HG03103 (cell line): ENCODE measurements at regions not wholly inside any gene's neighbourhood (a gene's known extent, or its start where the extent isn't known, plus 50 kb on each side); places are given as distances from the start of the nearest gene placed in this dataset.

ENCODE experiments used
- ATAC-seq: cut with Tn5 transposase; IDR thresholded peaks from one replicate; pipeline ENCODE4 v1.9.1; 2021; ENCODE audit warnings: low read depth; ENCODE audit not compliant: unreplicated experiment

DNA sequence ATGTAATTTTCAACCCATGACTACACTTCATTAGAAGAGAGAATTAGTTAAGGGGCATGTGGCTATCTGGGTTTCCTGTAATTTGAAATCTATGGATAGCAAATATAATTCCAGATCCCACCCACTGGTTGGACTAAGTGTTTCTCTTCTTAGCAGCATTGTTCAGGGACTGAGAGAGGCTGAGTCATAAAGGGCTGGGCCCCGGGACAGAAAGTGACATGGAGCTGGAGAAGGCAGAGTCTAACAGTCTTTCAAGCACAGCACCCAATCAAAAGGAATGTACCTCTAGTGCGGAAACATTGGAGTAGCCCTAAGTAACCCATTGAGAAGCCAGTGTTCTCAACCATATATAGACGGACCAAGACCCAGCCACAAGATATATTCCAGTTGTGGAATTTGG lies 363.9 kb downstream of the DHX35 start:
- no peak for ATAC-seq

- no peak for ATAC-seq
Observed at GRCh38 chr20:39318911-39319310, 356.8 kb downstream of the DHX35 start.

GRCh38 chr20:39312676-39313075 lies 350.5 kb downstream of the DHX35 start:
- ATAC-seq: no peak

- ATAC-seq: no peak
Observed at GRCh38 chr20:39311851-39312506, 349.8 kb downstream of the DHX35 start.

DNA sequence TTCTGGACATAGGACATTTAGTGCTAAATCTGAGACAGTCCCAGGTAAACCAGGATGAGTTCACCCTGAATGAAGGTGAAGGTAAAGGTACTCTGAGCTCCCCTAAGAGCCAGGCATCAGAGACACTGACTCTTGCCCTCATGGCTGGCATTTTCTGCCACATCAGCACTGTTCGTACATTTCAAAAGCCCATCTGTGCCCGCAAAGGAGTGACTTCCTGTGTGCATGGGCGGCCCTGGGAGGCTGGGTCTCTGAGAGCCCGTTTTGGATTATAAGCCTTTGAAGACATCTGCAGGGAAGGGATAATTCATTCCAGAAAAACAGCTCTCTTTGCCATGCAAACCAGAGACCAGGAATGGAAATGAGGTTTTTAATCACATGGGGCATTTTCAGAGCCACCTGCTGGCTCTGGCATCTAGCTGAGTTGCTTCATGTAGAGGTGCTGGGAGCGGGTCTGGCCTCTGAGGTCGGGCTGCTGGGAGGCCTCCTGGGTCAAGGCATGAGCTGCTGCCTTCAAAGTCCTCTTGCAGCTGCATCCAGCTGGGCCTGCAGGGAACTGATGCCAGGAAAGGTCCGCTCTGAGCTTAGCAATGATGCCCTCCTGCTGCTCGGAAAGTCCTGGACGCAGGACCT lies 348.3 kb downstream of the DHX35 start:
- ATAC-seq: no peak

GRCh38 chr20:39309458-39309857 lies 347.3 kb downstream of the DHX35 start:
- no peak for ATAC-seq

- ATAC-seq: no peak
Observed at GRCh38 chr20:39302312-39302711, 340.2 kb downstream of the DHX35 start.

GRCh38 chr20:39299783-39300182 lies 337.6 kb downstream of the DHX35 start:
- no peak for ATAC-seq

- no peak for ATAC-seq
Observed at GRCh38 chr20:39298571-39299506, 336.7 kb downstream of the DHX35 start.

- ATAC-seq: no peak
Observed at GRCh38 chr20:39298121-39298520, 336.0 kb downstream of the DHX35 start.

DNA sequence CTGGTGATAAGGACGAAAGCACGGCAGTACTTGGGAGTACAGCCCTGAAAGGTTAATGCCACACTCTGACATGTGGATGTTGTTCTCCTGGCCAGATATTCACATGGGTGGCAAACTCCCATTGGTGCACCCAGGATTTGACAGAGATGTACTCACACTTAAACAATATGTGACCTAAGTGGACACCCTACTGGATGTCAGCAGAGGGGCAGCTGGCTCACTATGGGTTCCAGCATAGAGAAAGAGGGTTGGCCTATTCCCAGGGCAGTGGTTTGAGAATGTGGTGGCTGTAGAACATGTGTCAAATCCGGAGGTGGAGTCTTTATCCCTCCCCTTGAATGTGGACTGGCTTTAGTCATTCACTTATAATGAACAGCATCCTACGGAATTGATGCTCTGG lies 333.2 kb downstream of the DHX35 start:
- no peak for ATAC-seq

DNA sequence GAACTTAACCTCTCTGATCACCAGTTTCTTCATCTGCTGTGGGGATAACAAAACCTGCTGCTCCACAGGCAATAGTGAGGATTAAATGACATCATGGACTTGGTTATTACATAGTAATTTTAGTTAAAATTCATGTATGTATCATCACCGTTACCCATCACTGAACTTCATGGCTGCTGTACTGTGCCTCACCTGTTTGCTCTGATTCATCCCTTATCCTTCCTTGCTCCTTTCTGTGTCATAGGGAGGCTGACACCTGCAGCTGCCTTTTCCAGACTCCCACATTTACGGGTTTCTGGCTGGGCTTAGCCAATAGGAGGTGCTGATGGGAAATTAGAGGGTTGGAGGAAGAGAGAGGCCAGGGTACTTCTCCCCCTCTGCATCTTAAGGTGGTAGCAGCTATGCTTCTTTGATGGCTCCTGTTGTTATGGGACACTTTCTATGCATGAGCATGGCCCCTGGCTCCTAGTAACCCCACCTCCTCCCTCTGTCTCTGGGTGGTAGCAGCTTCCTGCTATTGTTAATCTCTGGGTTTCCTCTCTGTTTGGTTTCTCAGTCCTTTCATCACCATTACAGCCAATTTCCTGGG lies 332.1 kb downstream of the DHX35 start:
- ATAC-seq: no peak

DNA sequence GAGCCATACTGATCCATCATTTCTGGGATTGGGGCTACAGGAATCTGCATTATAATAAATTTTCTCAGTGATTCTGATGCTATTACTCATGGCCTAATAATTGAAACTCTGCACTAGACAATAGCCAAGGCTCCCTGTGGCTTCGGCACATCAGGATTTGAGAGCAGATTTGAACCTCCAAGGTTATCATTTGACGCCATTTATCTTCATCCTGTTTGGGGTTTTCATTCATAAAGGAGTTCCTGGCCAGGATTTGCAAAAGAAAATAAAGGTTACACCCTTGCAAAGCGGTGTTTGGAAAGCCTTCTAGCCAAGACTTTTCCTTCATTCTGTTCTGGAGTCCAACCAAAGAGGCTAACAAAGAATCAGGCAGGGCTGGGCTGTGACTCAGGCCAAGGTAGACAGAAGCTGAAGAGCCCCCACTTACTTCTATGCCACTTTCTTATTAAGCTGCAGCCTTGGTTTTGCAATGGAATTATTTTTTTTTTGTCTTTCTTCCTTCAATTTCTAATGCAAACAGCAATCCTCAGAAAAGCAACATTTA lies 330.1 kb downstream of the DHX35 start:
- no peak for ATAC-seq

- ATAC-seq: no peak
Observed at GRCh38 chr20:39291301-39291700, 329.2 kb downstream of the DHX35 start.

- ATAC-seq: no peak
Observed at GRCh38 chr20:39290575-39290974, 328.4 kb downstream of the DHX35 start.

DNA sequence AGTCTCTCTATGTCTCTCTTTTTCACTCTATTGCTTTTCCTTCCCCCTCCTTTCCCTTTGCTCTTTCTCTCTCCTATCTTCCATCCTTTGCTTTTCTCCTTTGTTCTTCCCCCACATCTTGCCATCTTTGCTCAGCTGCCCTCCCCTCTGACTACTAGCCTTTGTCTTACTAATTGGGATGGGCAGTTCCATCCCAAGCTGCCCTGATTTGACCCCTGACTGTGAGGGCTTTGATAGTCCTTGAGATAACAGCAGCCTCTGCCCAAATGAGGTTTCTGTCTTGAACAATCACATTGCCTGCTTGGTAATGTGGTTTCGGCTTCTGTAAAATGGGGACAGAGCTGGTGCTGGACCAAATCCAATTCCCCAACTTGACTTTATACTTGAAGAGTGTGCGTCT lies 327.7 kb downstream of the DHX35 start:
- no peak for ATAC-seq

- ATAC-seq: no peak
Observed at GRCh38 chr20:39289316-39289715, 327.2 kb downstream of the DHX35 start.

GRCh38 chr20:39283464-39283863 lies 321.3 kb downstream of the DHX35 start:
- ATAC-seq: no peak

GRCh38 chr20:39282619-39283092 lies 320.5 kb downstream of the DHX35 start:
- no peak for ATAC-seq

DNA sequence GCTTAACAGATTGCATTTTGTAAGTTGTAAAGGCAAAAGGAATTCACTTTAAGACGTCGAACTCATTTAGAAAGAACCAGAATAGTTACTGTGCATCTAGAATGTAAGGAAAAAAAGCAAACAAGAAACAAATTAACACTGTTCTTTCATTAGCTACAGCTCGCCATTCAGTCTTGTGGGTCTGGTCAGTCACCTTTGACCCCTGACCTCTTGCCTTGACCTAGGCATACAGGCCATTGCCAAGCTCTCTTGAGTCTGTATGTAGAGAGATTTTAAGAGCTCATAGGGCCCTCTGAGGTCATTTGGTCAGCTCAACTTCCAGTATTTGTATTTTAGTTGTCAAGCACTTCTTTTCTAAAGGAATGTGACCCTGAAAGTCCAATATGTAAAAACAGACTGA lies 318.7 kb downstream of the DHX35 start:
- no peak for ATAC-seq
